H1 (cell line): ENCODE measurements at regions not wholly inside any gene's neighbourhood (a gene's known extent, or its start where the extent isn't known, plus 50 kb on each side); places are given as distances from the start of the nearest gene placed in this dataset.

Experiments used
- CTCF ChIA-PET: fragments of 300-600 bp; sonication (Branson Sonifier 250); formaldehyde crosslinking; loops from one replicate; lab custom pipeline; 2021; ENCODE audit not compliant: partially characterized antibody; lab: Charles Lee
- POLR2A ChIA-PET: fragments of 300-600 bp; sonication (Branson Sonifier 250); formaldehyde crosslinking; loops from one replicate; lab custom pipeline; 2021; ENCODE audit warnings: inconsistent platforms; ENCODE audit not compliant: partially characterized antibody; lab: Charles Lee
- DNase-seq, 2 experiments: peaks; one replicate each; pipeline versions ENCODE4 v3.0.0 to v3.0.0-alpha.2; 2010 to 2022; ENCODE audit warnings: low spot score in 2 of 2, low read depth in 1 of 2, mixed read lengths in 1 of 2
- FAIRE-seq: peaks from 2 replicates; lab custom pipeline; 2011; peaks lifted over from hg19 to GRCh38; lab: Jason Lieb, UNC
- H2AFZ ChIP-seq: 2 replicates; pipeline ENCODE4 v1.8.1; 2012; ENCODE audit warnings: low read length, inconsistent platforms
- H2AK5ac ChIP-seq: 2 replicates; pipeline ENCODE4 v1.6.1; 2013; ENCODE audit warnings: low read depth, low read length
- H2BK120ac ChIP-seq: replicated peaks from 2 replicates; pipeline ENCODE3; 2013; ENCODE audit warnings: low read depth, low read length, inconsistent platforms
- H2BK12ac ChIP-seq: 2 replicates; pipeline ENCODE4 v1.6.1; 2013; ENCODE audit warnings: low read depth, low read length
- H2BK15ac ChIP-seq: 2 replicates; pipeline ENCODE4 v1.6.1; 2013; ENCODE audit warnings: low read length
- H2BK20ac ChIP-seq: 2 replicates; pipeline ENCODE4 v1.6.1; 2013; ENCODE audit warnings: low read length
- H2BK5ac ChIP-seq: 2 replicates; pipeline ENCODE4 v1.6.1; 2013; ENCODE audit warnings: low read depth, low read length
- H3K14ac ChIP-seq: 2 replicates; pipeline ENCODE4 v1.6.1; 2013; ENCODE audit warnings: inconsistent platforms; ENCODE audit not compliant: insufficient read length
- H3K18ac ChIP-seq: 2 replicates; pipeline ENCODE4 v1.6.1; 2013; ENCODE audit warnings: low read length; ENCODE audit errors: extremely low read depth
- H3K23ac ChIP-seq: 2 replicates; pipeline ENCODE4 v1.6.1; 2013; ENCODE audit warnings: inconsistent platforms; ENCODE audit not compliant: insufficient read length
- H3K23me2 ChIP-seq: 2 replicates; pipeline ENCODE4 v1.6.1; 2013; ENCODE audit warnings: low read depth, low read length
- H3K27ac ChIP-seq: 2 replicates; pipeline ENCODE4 v1.6.1; 2011; ENCODE audit warnings: low read depth, low read length, inconsistent platforms
- H3K27me3 ChIP-seq, 4 experiments: replicated peaks in 1 of 4; 1 replicate in 1 of 4; 2 replicates in 3 of 4; pipeline versions ENCODE4 v1.6.1 to v1.8.1; 2011 to 2013; ENCODE audit warnings: low read length in 3 of 4, mild to moderate bottlenecking in 3 of 4, inconsistent platforms in 2 of 4, mixed read lengths in 2 of 4, moderate library complexity in 1 of 4; ENCODE audit not compliant: control insufficient read depth in 3 of 4, insufficient read depth in 3 of 4; ENCODE audit errors: extremely low read depth in 1 of 4
- H3K36me3 ChIP-seq, 4 experiments: 2 replicates each; pipeline versions ENCODE4 v1.6.1 to v1.8.1; 2011 to 2013; ENCODE audit warnings: mild to moderate bottlenecking in 4 of 4, low read length in 3 of 4, moderate library complexity in 2 of 4, control low read depth in 1 of 4, inconsistent platforms in 1 of 4; ENCODE audit not compliant: insufficient read depth in 4 of 4, control insufficient read depth in 2 of 4
- H3K4ac ChIP-seq: replicated peaks from 2 replicates; pipeline ENCODE3; 2013; ENCODE audit warnings: low read length, low read depth, mixed read lengths, inconsistent platforms; ENCODE audit not compliant: insufficient read length
- H3K4me1 ChIP-seq, 4 experiments: replicated peaks in 1 of 4; 1 replicate in 1 of 4; 2 replicates in 3 of 4; pipeline versions ENCODE4 v1.6.1 to v1.8.1; 2011 to 2013; ENCODE audit warnings: low read length in 3 of 4, inconsistent platforms in 2 of 4, mixed read lengths in 1 of 4; ENCODE audit not compliant: insufficient read depth in 4 of 4, control insufficient read depth in 3 of 4
- H3K4me2 ChIP-seq, 2 experiments: 2 replicates each; pipeline versions ENCODE4 v1.6.1 to v1.8.1; 2011 to 2013; ENCODE audit warnings: low read depth in 2 of 2, low read length in 2 of 2, control low read depth in 1 of 2, inconsistent platforms in 1 of 2, mild to moderate bottlenecking in 1 of 2; ENCODE audit not compliant: insufficient read depth in 1 of 2
- H3K4me3 ChIP-seq, 4 experiments: fragments of 200-600, 300-600 bp in 1 of 4; sonication (generic), shearing (Covaris generic), sonication (Bioruptor Twin) in 1 of 4; 2 replicates each; pipeline versions ENCODE4 v1.5.1 to v1.8.1; 2011 to 2016; ENCODE audit warnings: low read length in 4 of 4, low read depth in 3 of 4, control low read depth in 2 of 4, inconsistent platforms in 2 of 4, mild to moderate bottlenecking in 2 of 4, mixed read lengths in 1 of 4, moderate library complexity in 1 of 4; ENCODE audit not compliant: insufficient read depth in 2 of 4; ENCODE audit errors: extremely low read depth in 1 of 4
- H3K56ac ChIP-seq: replicated peaks from 2 replicates; pipeline ENCODE3; 2013; ENCODE audit warnings: low read depth, mild to moderate bottlenecking, mixed read lengths, low read length, inconsistent platforms; ENCODE audit not compliant: insufficient read length
- H3K79me1 ChIP-seq: 2 replicates; pipeline ENCODE4 v1.6.1; 2013; ENCODE audit warnings: low read depth, low read length, control low read depth
- H3K79me2 ChIP-seq, 2 experiments: 2 replicates each; pipeline versions ENCODE4 v1.6.1 to v1.8.1; 2012 to 2013; ENCODE audit warnings: low read length in 2 of 2, mild to moderate bottlenecking in 2 of 2, inconsistent platforms in 1 of 2; ENCODE audit not compliant: insufficient read depth in 2 of 2, control insufficient read depth in 1 of 2
- H3K9ac ChIP-seq, 4 experiments: replicated peaks in 1 of 4; 1 replicate in 1 of 4; 2 replicates in 3 of 4; pipeline versions ENCODE4 v1.6.1 to v1.8.1; 2011 to 2013; ENCODE audit warnings: low read depth in 3 of 4, low read length in 3 of 4, control low read depth in 2 of 4, mild to moderate bottlenecking in 2 of 4, moderate library complexity in 2 of 4, inconsistent platforms in 1 of 4; ENCODE audit errors: extremely low read depth in 1 of 4
- H3K9me3 ChIP-seq, 2 experiments: 2 replicates each; pipeline versions ENCODE4 v1.6.1 to v1.8.1; 2012 to 2013; ENCODE audit warnings: mild to moderate bottlenecking in 2 of 2, moderate library complexity in 2 of 2, control low read depth in 1 of 2, inconsistent platforms in 1 of 2, low read depth in 1 of 2, low read length in 1 of 2, mixed read lengths in 1 of 2; ENCODE audit not compliant: insufficient read depth in 2 of 2
- H4K20me1 ChIP-seq, 2 experiments: replicated peaks in 1 of 2; 2 replicates each; pipeline versions ENCODE3 to v1.8.1; 2011 to 2013; ENCODE audit warnings: inconsistent platforms in 2 of 2, low read length in 2 of 2, mild to moderate bottlenecking in 1 of 2; ENCODE audit not compliant: insufficient read depth in 2 of 2, control insufficient read depth in 1 of 2
- H4K5ac ChIP-seq: 2 replicates; pipeline ENCODE4 v1.6.1; 2013; ENCODE audit warnings: low read length, low read depth, mixed read lengths, inconsistent platforms; ENCODE audit not compliant: insufficient read length
- H4K8ac ChIP-seq: 2 replicates; pipeline ENCODE4 v1.8.0; 2013; ENCODE audit warnings: mild to moderate bottlenecking, moderate library complexity, low read length, inconsistent platforms; ENCODE audit not compliant: insufficient read depth; ENCODE audit errors: extremely low read depth
- H4K91ac ChIP-seq: replicated peaks from 2 replicates; pipeline ENCODE3; 2013; ENCODE audit warnings: low read length, mixed read lengths, inconsistent platforms; ENCODE audit not compliant: insufficient read length
- ASH2L ChIP-seq: fragments of 200-600, 300-600 bp; sonication (generic); IDR thresholded peaks from one replicate; pipeline ENCODE4 v1.7.1; 2017; ENCODE audit warnings: low read length
- BRCA1 ChIP-seq: IDR thresholded peaks from 2 replicates; pipeline ENCODE4 v1.6.1; 2012; ENCODE audit warnings: low read depth, low read length, improper control_type of control experiment
- CBX8 ChIP-seq: fragments of 300-800, 300-1000 bp; sonication (generic); IDR thresholded peaks from 2 replicates; pipeline ENCODE4 v1.7.1; 2016; ENCODE audit warnings: low read depth, low read length, borderline replicate concordance
- CTBP2 ChIP-seq: IDR thresholded peaks from 2 replicates; pipeline ENCODE4 v1.7.0; 2011; ENCODE audit warnings: borderline replicate concordance, mild to moderate bottlenecking, moderate library complexity, mixed read lengths, low read length; ENCODE audit not compliant: insufficient read depth, insufficient read length
- FOSL1 ChIP-seq: IDR thresholded peaks from 2 replicates; pipeline ENCODE4 v1.6.1; 2011; ENCODE audit warnings: mild to moderate bottlenecking, low read depth, low read length, moderate library complexity; ENCODE audit not compliant: insufficient read depth
- HDAC2 ChIP-seq, 2 experiments: fragments of 300-600 bp in 1 of 2; sonication (generic) in 1 of 2; IDR thresholded peaks; 2 replicates each; pipeline ENCODE4 v1.6.1; 2011 to 2012; ENCODE audit warnings: low read depth in 2 of 2, low read length in 2 of 2, mild to moderate bottlenecking in 2 of 2, moderate library complexity in 2 of 2, borderline replicate concordance in 1 of 2, inconsistent platforms in 1 of 2
- NANOG ChIP-seq: IDR thresholded peaks from 2 replicates; pipeline ENCODE4 v1.6.1; 2011; ENCODE audit warnings: low read length, low read depth, mild to moderate bottlenecking, inconsistent platforms; ENCODE audit not compliant: insufficient read depth, poor library complexity, severe bottlenecking
- NRF1 ChIP-seq: IDR thresholded peaks from 2 replicates; pipeline ENCODE4 v1.6.1; 2011; ENCODE audit warnings: mild to moderate bottlenecking, low read depth, low read length, improper control_type of control experiment
- POLR2A ChIP-seq, 2 experiments: IDR thresholded peaks; 1 replicate in 1 of 2; 2 replicates in 1 of 2; pipeline ENCODE4 v1.6.1; 2011; ENCODE audit warnings: low read depth in 2 of 2, low read length in 2 of 2, mild to moderate bottlenecking in 2 of 2; ENCODE audit errors: control extremely low read depth in 1 of 2
- POLR2AphosphoS5 ChIP-seq: IDR thresholded peaks from 2 replicates; pipeline ENCODE4 v1.6.1; 2011; ENCODE audit warnings: low read depth, low read length
- POU5F1 ChIP-seq: IDR thresholded peaks from 2 replicates; pipeline ENCODE4 v1.6.1; 2011; ENCODE audit warnings: low read depth, mild to moderate bottlenecking, low read length, moderate library complexity
- RAD21 ChIP-seq, 2 experiments: IDR thresholded peaks in 1 of 2; conservative IDR thresholded peaks in 1 of 2; 2 replicates each; pipeline ENCODE4 v1.6.1; 2011; ENCODE audit warnings: low read depth in 2 of 2, low read length in 2 of 2, improper control_type of control experiment in 1 of 2, inconsistent platforms in 1 of 2, mild to moderate bottlenecking in 1 of 2, moderate library complexity in 1 of 2
- RFX5 ChIP-seq: IDR thresholded peaks from 2 replicates; pipeline ENCODE4 v1.6.1; 2011; ENCODE audit warnings: low read depth, low read length, improper control_type of control experiment, borderline replicate concordance
- SIRT6 ChIP-seq: IDR thresholded peaks from one replicate; pipeline ENCODE4 v1.7.1; 2012; ENCODE audit warnings: low read length, inconsistent platforms
- SIX5 ChIP-seq: IDR thresholded peaks from 2 replicates; pipeline ENCODE4 v1.6.1; 2011; ENCODE audit warnings: mild to moderate bottlenecking, low read depth, low read length
- SP4 ChIP-seq: IDR thresholded peaks from 2 replicates; pipeline ENCODE4 v1.6.1; 2012; ENCODE audit warnings: low read length, inconsistent platforms
- WGBS, 2 experiments: shearing (Covaris generic) in 1 of 2; methylation state at CpG; one replicate each; pipeline versions ENCODE4 v1.1.6 to v1.1.7; 2013 to 2015; ENCODE audit warnings: low lambda C conversion rate in 2 of 2, mixed read lengths in 2 of 2, inconsistent platforms in 1 of 2, low coverage in 1 of 2, missing lambda C conversion rate in 1 of 2; ENCODE audit not compliant: insufficient replicate concordance in 2 of 2, insufficient coverage in 1 of 2, insufficient read length in 1 of 2; ENCODE audit errors: extremely low coverage in 1 of 2, missing lambda C conversion rate in 1 of 2; 5-methylcytosine and 5-hydroxymethylcytosine counted together

GRCh38 chr21:14288922-14289321 lies 73.0 kb downstream of the RBM11 start:
- Histone ChIP-seq H3K56ac (no peak overlapping the region), H4K5ac (no peak overlapping the region), H3K27ac (no peak overlapping the region), H3K4ac (no peak overlapping the region), H3K23me2 (no peaks in the 10 kb centered on the region), H2BK20ac (no peak overlapping the region), H2BK12ac (no peak overlapping the region), H3K9ac (no peak overlapping the region), H3K4me3 (no peak overlapping the region), H4K91ac (no peak overlapping the region), H3K4me2 (no peak overlapping the region), H2AK5ac (no peak overlapping the region), H2BK120ac (no peak overlapping the region), H3K9me3 (no peaks in the 10 kb centered on the region), H2BK15ac (no peak overlapping the region), H3K23ac (no peak overlapping the region), H3K14ac (no peak overlapping the region), H3K18ac (no peak overlapping the region), H4K20me1 (no peaks in the 10 kb centered on the region), H3K36me3 (no peaks in the 10 kb centered on the region), H3K27me3 (no peaks in the 10 kb centered on the region), H4K8ac (no peak overlapping the region), H3K79me1 (no peaks in the 10 kb centered on the region), H2BK5ac (no peak overlapping the region), H3K4me1 (no peaks in the 10 kb centered on the region), H3K79me2 (no peaks in the 10 kb centered on the region), H2AFZ (no peak overlapping the region)
- CTCF ChIA-PET, result no interaction called here
- POLR2A ChIA-PET, result no interaction called here
- WGBS, 2 experiments, result 89% methylated on average over 3 of the region's 3 CpGs; no CpG with 5 or more reads in 1 of the 2 experiments
- DNase-seq, result no peak
- FAIRE-seq, result no peak
- TF ChIP-seq FOSL1, result no peak
- no peak for TF ChIP-seq ASH2L
- TF ChIP-seq NRF1, result no peak
- TF ChIP-seq SIX5, result no peak
- TF ChIP-seq RFX5, result no peak
- no peak for TF ChIP-seq CTBP2
- no peak for TF ChIP-seq NANOG
- TF ChIP-seq SP4, result no peak
- TF ChIP-seq SIRT6, result no peak
- no peak for TF ChIP-seq RAD21 (IDR thresholded peaks at IDR 0.05 in 1 of 2, conservative IDR thresholded peaks at IDR 0.05 in 1 of 2; ENCODE audit: low read depth in 2 of 2, low read length in 2 of 2)
- no peak for TF ChIP-seq POLR2AphosphoS5
- TF ChIP-seq BRCA1, result no peak
- no peak for TF ChIP-seq HDAC2 (IDR thresholded peaks at IDR 0.05; ENCODE audit: borderline replicate concordance in 1 of 2, low read depth in 2 of 2, low read length in 2 of 2)
- no peak for TF ChIP-seq CBX8
- TF ChIP-seq POU5F1, result no peak
- TF ChIP-seq POLR2A (IDR thresholded peaks at IDR 0.05; ENCODE audit: control extremely low read depth in 1 of 2, low read depth in 2 of 2, low read length in 2 of 2), result no peak
